Testis (tissue), 2 donors: ENCODE measurements at regions not wholly inside any gene's neighbourhood (a gene's known extent, or its start where the extent isn't known, plus 50 kb on each side); places are given as distances from the start of the nearest gene placed in this dataset.

Experiments
- CTCF ChIP-seq, 3 experiments: fragments of 450-650 bp in 2 of 3; fragments of 200-600 bp in 1 of 3; sonication (generic) in 1 of 3; IDR thresholded peaks; one replicate each; pipeline ENCODE4 v1.5.1; 2016 to 2019; ENCODE audit warnings: antibody characterized with exemption in 3 of 3, mild to moderate bottlenecking in 2 of 3, moderate library complexity in 1 of 3
- POLR2A ChIP-seq: fragments of 450-650 bp; IDR thresholded peaks from one replicate; pipeline ENCODE4 v1.6.1; 2017; ENCODE audit warnings: antibody characterized with exemption, mild to moderate bottlenecking, moderate library complexity

- no peak for TF ChIP-seq CTCF (IDR thresholded peaks at IDR 0.05)
- no peak for TF ChIP-seq POLR2A
These were observed 240.8 kb downstream of the KIF20B start for GRCh38 chr10:89942217-89942616.
